Activated CD8-positive, alpha-beta T cell treated with anti-CD3 and anti-CD28 coated beads for 36 hours (primary cell): ENCODE measurements at regions not wholly inside any gene's neighbourhood (a gene's known extent, or its start where the extent isn't known, plus 50 kb on each side); places are given as distances from the start of the nearest gene placed in this dataset.
"Not testable (repeated sequence)": the region's sequence is repeated elsewhere in the genome, so short reads cannot be mapped to it uniquely, and the experiment has no call there.

ENCODE experiments used
- ATAC-seq: fragments of 200-7000 bp; cut with Tn5 transposase; one replicate; pipeline ENCODE4 v1.10.0; 2021; ENCODE audit warnings: mild to moderate bottlenecking, moderate library complexity
- CTCF ChIA-PET: fragments of 350-600 bp; sonication (Branson Sonifier 250); formaldehyde crosslinking; loops from one replicate; lab custom pipeline; 2021; ENCODE audit warnings: antibody characterized with exemption; lab: Charles Lee
- POLR2A ChIA-PET: fragments of 350-600 bp; sonication (Branson Sonifier 250); formaldehyde crosslinking; loops from one replicate; lab custom pipeline; 2021; ENCODE audit warnings: antibody characterized with exemption; lab: Charles Lee
- DNase-seq: peaks from one replicate; pipeline ENCODE4 v3.0.0-alpha.2; 2020
- H3K27ac Mint-ChIP-seq: one replicate; pipeline ENCODE4 v1.8.0; 2021; ENCODE audit warnings: mild to moderate bottlenecking, mixed read lengths
- H3K27me3 Mint-ChIP-seq: one replicate; pipeline ENCODE4 v1.8.0; 2021; ENCODE audit warnings: mixed read lengths
- H3K36me3 Mint-ChIP-seq: one replicate; pipeline ENCODE4 v1.8.0; 2021; ENCODE audit warnings: low read depth, mixed read lengths
- H3K4me1 Mint-ChIP-seq: one replicate; pipeline ENCODE4 v1.8.0; 2021; ENCODE audit warnings: low read depth, mixed read lengths
- H3K4me3 Mint-ChIP-seq: one replicate; pipeline ENCODE4 v1.8.0; 2021; ENCODE audit warnings: mild to moderate bottlenecking, moderate library complexity, mixed read lengths
- H3K9me3 Mint-ChIP-seq: one replicate; pipeline ENCODE4 v1.8.0; 2021; ENCODE audit warnings: mixed read lengths
- CTCF ChIP-seq: fragments of 200-600 bp; IDR thresholded peaks from one replicate; pipeline ENCODE4 v1.8.0; 2022; ENCODE audit warnings: antibody characterized with exemption, mild to moderate bottlenecking
- intact Hi-C: fragments of 100-400 bp; cut with micrococcal nuclease; formaldehyde crosslinking; loops from one replicate; pipeline ENCODE4 v1.10.0; 2022

- DNase-seq (no peak), ATAC-seq (no peak)
- CTCF ChIA-PET = no interaction called here
- POLR2A ChIA-PET = no interaction called here
- TF ChIP-seq CTCF = no peak
- Mint-ChIP-seq H3K27ac (no peak overlapping the region), H3K36me3 (no peaks in the 10 kb centered on the region), H3K9me3 (no peaks in the 10 kb centered on the region), H3K4me1 (no peaks in the 10 kb centered on the region), H3K4me3 (no peak overlapping the region), H3K27me3 (no peaks in the 10 kb centered on the region)
- intact Hi-C loops = no loop called here
Measured at GRCh38 chr6:121887724-121888123, 452.3 kb downstream of the GJA1 start.

GRCh38 chr6:121890307-121890910 lies 455.0 kb downstream of the GJA1 start:
- intact Hi-C loops = no loop called here
- DNase-seq (no peak), ATAC-seq (no peak)
- ChIA-PET CTCF (no interaction called here), POLR2A (no interaction called here)
- Mint-ChIP-seq H3K4me3 (no peak overlapping the region), H3K4me1 (no peaks in the 10 kb centered on the region), H3K9me3 (no peaks in the 10 kb centered on the region), H3K36me3 (no peaks in the 10 kb centered on the region), H3K27ac (no peak overlapping the region), H3K27me3 (no peaks in the 10 kb centered on the region)
- no peak for TF ChIP-seq CTCF

- H3K36me3 Mint-ChIP-seq, ATAC-seq, H3K27ac Mint-ChIP-seq, CTCF ChIA-PET, H3K4me3 Mint-ChIP-seq, H3K9me3 Mint-ChIP-seq, H3K27me3 Mint-ChIP-seq, intact Hi-C loops, DNase-seq, POLR2A ChIA-PET, H3K4me1 Mint-ChIP-seq: not testable (repeated sequence)
Measured at GRCh38 chr6:121895731-121896130, 460.3 kb downstream of the GJA1 start.

- no peak for DNase-seq
- H3K27ac Mint-ChIP-seq = no peak overlapping the region
- no peaks in the 10 kb centered on the region for H3K9me3 Mint-ChIP-seq
- no peak for TF ChIP-seq CTCF
- H3K36me3 Mint-ChIP-seq = no peaks in the 10 kb centered on the region
- no peaks in the 10 kb centered on the region for H3K4me1 Mint-ChIP-seq
- intact Hi-C loops = no loop called here
- no peak for ATAC-seq
- ChIA-PET CTCF (no interaction called here), POLR2A (no interaction called here)
- H3K4me3 Mint-ChIP-seq = no peak overlapping the region
- no peaks in the 10 kb centered on the region for H3K27me3 Mint-ChIP-seq
Measured at GRCh38 chr6:121896363-121896762, 460.9 kb downstream of the GJA1 start.

GRCh38 chr6:121896771-121897170 lies 461.3 kb downstream of the GJA1 start:
- Mint-ChIP-seq H3K36me3 (no peaks in the 10 kb centered on the region), H3K9me3 (no peaks in the 10 kb centered on the region), H3K27ac (no peak overlapping the region), H3K4me3 (no peak overlapping the region), H3K27me3 (no peaks in the 10 kb centered on the region), H3K4me1 (no peaks in the 10 kb centered on the region)
- no peak for ATAC-seq
- ChIA-PET CTCF (interaction anchor here (0.6 kb wide), 1 partner anchor 16 kb away, joined by 3 read pairs; no protein-coding TSS in a partner anchor), POLR2A (no interaction called here)
- no peak for DNase-seq
- intact Hi-C loops = no loop called here
- TF ChIP-seq CTCF = no peak
